ENCODE measurements at regions not wholly inside any gene's neighbourhood (a gene's known extent, or its start where the extent isn't known, plus 50 kb on each side); places are given as distances from the start of the nearest gene placed in this dataset.
A peak's percentile ranks its signal among the peaks of the same experiment; 100 is the strongest.

DNA sequence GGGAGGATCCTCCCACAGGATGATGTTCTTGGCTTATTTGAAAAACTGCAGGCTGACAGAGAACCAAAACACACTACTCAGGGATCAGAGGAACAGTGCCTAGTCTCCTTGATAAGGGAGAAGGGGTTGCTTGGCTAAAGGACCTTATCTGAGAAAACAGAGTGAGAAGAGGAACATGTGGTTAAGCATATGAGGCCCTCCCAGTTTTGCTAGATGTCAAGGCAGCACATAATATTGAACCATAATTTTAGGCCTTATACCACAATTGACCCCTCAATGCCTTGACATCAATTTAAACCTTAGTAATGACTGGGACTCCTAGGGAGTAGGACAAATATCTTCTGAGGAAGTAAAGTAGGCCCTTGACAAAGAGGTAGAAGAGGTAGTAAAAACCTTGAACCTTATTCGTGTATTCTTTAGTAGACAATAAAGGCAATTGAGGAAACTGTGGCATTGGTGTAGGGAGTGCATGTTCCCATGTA is 79.3 kb downstream of the TEX13C start (continued):
- TF ChIP-seq SP2 (IDR thresholded peaks at IDR 0.05; ENCODE audit: extremely low read depth, low read depth, low read length, poor library complexity, severe bottlenecking) = no peak
- no peak for TF ChIP-seq FOXJ3 (CRISPR knock-in tag; IDR thresholded peaks at IDR 0.05)
- no peak for TF ChIP-seq SREBF2 (CRISPR knock-in tag; IDR thresholded peaks at IDR 0.05)
- TF ChIP-seq, protein P1, sequence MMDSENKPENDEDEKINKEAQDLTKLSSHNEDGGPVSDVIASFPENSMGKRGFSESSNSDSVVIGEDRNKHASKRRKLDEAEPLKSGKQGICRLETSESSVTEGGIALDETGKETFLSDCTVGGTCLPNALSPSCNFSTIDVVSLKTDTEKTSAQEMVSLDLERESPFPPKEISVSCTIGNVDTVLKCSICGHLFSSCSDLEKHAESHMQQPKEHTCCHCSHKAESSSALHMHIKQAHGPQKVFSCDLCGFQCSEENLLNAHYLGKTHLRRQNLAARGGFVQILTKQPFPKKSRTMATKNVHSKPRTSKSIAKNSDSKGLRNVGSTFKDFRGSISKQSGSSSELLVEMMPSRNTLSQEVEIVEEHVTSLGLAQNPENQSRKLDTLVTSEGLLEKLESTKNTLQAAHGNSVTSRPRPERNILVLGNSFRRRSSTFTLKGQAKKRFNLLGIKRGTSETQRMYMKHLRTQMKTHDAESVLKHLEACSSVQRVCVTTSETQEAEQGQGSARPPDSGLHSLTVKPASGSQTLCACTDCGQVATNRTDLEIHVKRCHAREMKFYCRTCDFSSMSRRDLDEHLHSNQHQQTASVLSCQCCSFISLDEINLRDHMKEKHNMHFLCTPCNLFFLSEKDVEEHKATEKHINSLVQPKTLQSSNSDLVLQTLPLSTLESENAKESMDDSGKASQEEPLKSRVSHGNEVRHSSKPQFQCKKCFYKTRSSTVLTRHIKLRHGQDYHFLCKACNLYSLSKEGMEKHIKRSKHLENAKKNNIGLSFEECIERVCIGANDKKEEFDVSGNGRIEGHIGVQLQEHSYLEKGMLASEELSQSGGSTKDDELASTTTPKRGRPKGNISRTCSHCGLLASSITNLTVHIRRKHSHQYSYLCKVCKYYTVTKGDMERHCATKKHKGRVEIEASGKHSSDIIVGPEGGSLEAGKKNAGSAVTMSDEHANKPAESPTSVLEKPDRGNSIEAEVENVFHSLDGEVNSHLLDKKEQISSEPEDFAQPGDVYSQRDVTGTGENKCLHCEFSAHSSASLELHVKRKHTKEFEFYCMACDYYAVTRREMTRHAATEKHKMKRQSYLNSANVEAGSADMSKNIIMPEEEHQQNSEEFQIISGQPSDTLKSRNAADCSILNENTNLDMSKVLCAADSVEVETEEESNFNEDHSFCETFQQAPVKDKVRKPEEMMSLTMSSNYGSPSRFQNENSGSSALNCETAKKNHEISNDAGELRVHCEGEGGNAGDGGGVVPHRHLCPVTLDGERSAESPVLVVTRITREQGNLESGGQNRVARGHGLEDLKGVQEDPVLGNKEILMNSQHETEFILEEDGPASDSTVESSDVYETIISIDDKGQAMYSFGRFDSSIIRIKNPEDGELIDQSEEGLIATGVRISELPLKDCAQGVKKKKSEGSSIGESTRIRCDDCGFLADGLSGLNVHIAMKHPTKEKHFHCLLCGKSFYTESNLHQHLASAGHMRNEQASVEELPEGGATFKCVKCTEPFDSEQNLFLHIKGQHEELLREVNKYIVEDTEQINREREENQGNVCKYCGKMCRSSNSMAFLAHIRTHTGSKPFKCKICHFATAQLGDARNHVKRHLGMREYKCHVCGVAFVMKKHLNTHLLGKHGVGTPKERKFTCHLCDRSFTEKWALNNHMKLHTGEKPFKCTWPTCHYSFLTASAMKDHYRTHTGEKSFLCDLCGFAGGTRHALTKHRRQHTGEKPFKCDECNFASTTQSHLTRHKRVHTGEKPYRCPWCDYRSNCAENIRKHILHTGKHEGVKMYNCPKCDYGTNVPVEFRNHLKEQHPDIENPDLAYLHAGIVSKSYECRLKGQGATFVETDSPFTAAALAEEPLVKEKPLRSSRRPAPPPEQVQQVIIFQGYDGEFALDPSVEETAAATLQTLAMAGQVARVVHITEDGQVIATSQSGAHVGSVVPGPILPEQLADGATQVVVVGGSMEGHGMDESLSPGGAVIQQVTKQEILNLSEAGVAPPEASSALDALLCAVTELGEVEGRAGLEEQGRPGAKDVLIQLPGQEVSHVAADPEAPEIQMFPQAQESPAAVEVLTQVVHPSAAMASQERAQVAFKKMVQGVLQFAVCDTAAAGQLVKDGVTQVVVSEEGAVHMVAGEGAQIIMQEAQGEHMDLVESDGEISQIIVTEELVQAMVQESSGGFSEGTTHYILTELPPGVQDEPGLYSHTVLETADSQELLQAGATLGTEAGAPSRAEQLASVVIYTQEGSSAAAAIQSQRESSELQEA (IDR thresholded peaks at IDR 0.05; ENCODE audit: low read depth) = no peak
- TF ChIP-seq SRSF9 (IDR thresholded peaks at IDR 0.05; ENCODE audit: borderline replicate concordance, low read depth, low read length) = no peak
- no peak for TF ChIP-seq HDAC8 (tag; IDR thresholded peaks at IDR 0.05)
- TF ChIP-seq, protein P2, sequence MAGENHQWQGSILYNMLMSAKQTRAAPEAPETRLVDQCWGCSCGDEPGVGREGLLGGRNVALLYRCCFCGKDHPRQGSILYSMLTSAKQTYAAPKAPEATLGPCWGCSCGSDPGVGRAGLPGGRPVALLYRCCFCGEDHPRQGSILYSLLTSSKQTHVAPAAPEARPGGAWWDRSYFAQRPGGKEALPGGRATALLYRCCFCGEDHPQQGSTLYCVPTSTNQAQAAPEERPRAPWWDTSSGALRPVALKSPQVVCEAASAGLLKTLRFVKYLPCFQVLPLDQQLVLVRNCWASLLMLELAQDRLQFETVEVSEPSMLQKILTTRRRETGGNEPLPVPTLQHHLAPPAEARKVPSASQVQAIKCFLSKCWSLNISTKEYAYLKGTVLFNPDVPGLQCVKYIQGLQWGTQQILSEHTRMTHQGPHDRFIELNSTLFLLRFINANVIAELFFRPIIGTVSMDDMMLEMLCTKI (IDR thresholded peaks at IDR 0.05; ENCODE audit: partially characterized antibody) = no peak
- TF ChIP-seq ELF1 (tag; IDR thresholded peaks at IDR 0.05) = no peak
- TF ChIP-seq RBM14 (IDR thresholded peaks at IDR 0.05; ENCODE audit: borderline replicate concordance, insufficient read depth, low read depth, low read length) = no peak
- TF ChIP-seq DPF2 (IDR thresholded peaks at IDR 0.05) = peak; percentile 94
- TF ChIP-seq ZNF347 (CRISPR knock-in tag; IDR thresholded peaks at IDR 0.05; ENCODE audit: low read depth) = no peak
- TF ChIP-seq, protein P3, sequence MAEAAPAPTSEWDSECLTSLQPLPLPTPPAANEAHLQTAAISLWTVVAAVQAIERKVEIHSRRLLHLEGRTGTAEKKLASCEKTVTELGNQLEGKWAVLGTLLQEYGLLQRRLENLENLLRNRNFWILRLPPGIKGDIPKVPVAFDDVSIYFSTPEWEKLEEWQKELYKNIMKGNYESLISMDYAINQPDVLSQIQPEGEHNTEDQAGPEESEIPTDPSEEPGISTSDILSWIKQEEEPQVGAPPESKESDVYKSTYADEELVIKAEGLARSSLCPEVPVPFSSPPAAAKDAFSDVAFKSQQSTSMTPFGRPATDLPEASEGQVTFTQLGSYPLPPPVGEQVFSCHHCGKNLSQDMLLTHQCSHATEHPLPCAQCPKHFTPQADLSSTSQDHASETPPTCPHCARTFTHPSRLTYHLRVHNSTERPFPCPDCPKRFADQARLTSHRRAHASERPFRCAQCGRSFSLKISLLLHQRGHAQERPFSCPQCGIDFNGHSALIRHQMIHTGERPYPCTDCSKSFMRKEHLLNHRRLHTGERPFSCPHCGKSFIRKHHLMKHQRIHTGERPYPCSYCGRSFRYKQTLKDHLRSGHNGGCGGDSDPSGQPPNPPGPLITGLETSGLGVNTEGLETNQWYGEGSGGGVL (CRISPR knock-in tag; IDR thresholded peaks at IDR 0.05) = no peak
- no peak for TF ChIP-seq ZNF586 (CRISPR knock-in tag; conservative IDR thresholded peaks at IDR 0.05)
- no peak for TF ChIP-seq ZSCAN29 (IDR thresholded peaks at IDR 0.05)
- peak; percentile 96 for TF ChIP-seq TCF3 (CRISPR knock-in tag; IDR thresholded peaks at IDR 0.05)
- peak; percentile 95 for TF ChIP-seq RBBP5 (IDR thresholded peaks at IDR 0.05; ENCODE audit: borderline replicate concordance, insufficient read depth, low read length, poor library complexity, severe bottlenecking)
- TF ChIP-seq KDM1A (IDR thresholded peaks at IDR 0.05) = peak; percentile 92 to 93
- TF ChIP-seq PURB (CRISPR knock-in tag; IDR thresholded peaks at IDR 0.05; ENCODE audit: low read depth) = no peak
